ENCODE measurements at regions not wholly inside any gene's neighbourhood (a gene's known extent, or its start where the extent isn't known, plus 50 kb on each side); places are given as distances from the start of the nearest gene placed in this dataset.

GRCh38 chr10:131806646-131807317, 94.0 kb upstream of the PPP2R2D start:
- Histone ChIP-seq H2AFZ (ENCODE audit: low read depth, low read length) (no peak overlapping the region), H3K4me2 (ENCODE audit: low read length) (no peak overlapping the region), H3K27ac (ENCODE audit: low read length) (no peak overlapping the region), H3K9me2 (ENCODE audit: insufficient read depth, low read length) (no peaks in the 10 kb centered on the region), H3K79me2 (replicated peaks; ENCODE audit: insufficient read depth, low read length) (no peaks in the 10 kb centered on the region), H3F3A (ENCODE audit: insufficient read depth, low read length, poor library complexity, severe bottlenecking) (no peaks in the 10 kb centered on the region), H3K9ac (ENCODE audit: low read length) (no peak overlapping the region), H3K4me3 (ENCODE audit: low read length) (no peak overlapping the region), H3K27me3 (ENCODE audit: insufficient read depth, low read depth, low read length) (no peaks in the 10 kb centered on the region), H3K36me3 (ENCODE audit: insufficient read depth, low read length) (no peaks in the 10 kb centered on the region), H4K20me1 (ENCODE audit: insufficient read depth) (no peaks in the 10 kb centered on the region), H3K9me3 (ENCODE audit: low read length) (no peaks in the 10 kb centered on the region)
- no peak for TF ChIP-seq TAF1 (IDR thresholded peaks at IDR 0.05; ENCODE audit: low read depth)
- no peak for TF ChIP-seq EZH2 (IDR thresholded peaks at IDR 0.05; ENCODE audit: borderline replicate concordance, insufficient read depth, low read length, poor library complexity, severe bottlenecking)
- TF ChIP-seq SMC3 (conservative IDR thresholded peaks at IDR 0.05; ENCODE audit: poor library complexity) = no peak
- no peak for TF ChIP-seq POLR2AphosphoS5 (IDR thresholded peaks at IDR 0.05)
- TF ChIP-seq EP300 (conservative IDR thresholded peaks at IDR 0.05; ENCODE audit: poor library complexity, severe bottlenecking) = no peak

GRCh38 chr10:131808370-131808930, 92.4 kb upstream of the PPP2R2D start:
- Histone ChIP-seq H3K27ac (ENCODE audit: low read length) (no peak overlapping the region), H3K36me3 (ENCODE audit: insufficient read depth, low read length) (no peaks in the 10 kb centered on the region), H3F3A (ENCODE audit: insufficient read depth, low read length, poor library complexity, severe bottlenecking) (no peaks in the 10 kb centered on the region), H3K79me2 (replicated peaks; ENCODE audit: insufficient read depth, low read length) (no peaks in the 10 kb centered on the region), H3K9ac (ENCODE audit: low read length) (no peak overlapping the region), H3K27me3 (ENCODE audit: insufficient read depth, low read depth, low read length) (no peaks in the 10 kb centered on the region), H3K9me3 (ENCODE audit: low read length) (no peaks in the 10 kb centered on the region), H4K20me1 (ENCODE audit: insufficient read depth) (no peaks in the 10 kb centered on the region), H3K4me2 (ENCODE audit: low read length) (no peak overlapping the region), H3K4me3 (ENCODE audit: low read length) (no peak overlapping the region), H3K9me2 (ENCODE audit: insufficient read depth, low read length) (no peaks in the 10 kb centered on the region), H2AFZ (ENCODE audit: low read depth, low read length) (no peak overlapping the region)
- no peak for TF ChIP-seq SMC3 (conservative IDR thresholded peaks at IDR 0.05; ENCODE audit: poor library complexity)
- no peak for TF ChIP-seq POLR2AphosphoS5 (IDR thresholded peaks at IDR 0.05)
- no peak for TF ChIP-seq MXI1 (conservative IDR thresholded peaks at IDR 0.05; ENCODE audit: poor library complexity, severe bottlenecking)
- TF ChIP-seq REST (IDR thresholded peaks at IDR 0.05; ENCODE audit: borderline replicate concordance) = no peak
- no peak for TF ChIP-seq CTCF (IDR thresholded peaks at IDR 0.05; ENCODE audit: poor library complexity, severe bottlenecking)
- TF ChIP-seq TAF1 (IDR thresholded peaks at IDR 0.05; ENCODE audit: low read depth) = no peak
- TF ChIP-seq RAD21 (conservative IDR thresholded peaks at IDR 0.05) = no peak
- TF ChIP-seq EP300 (conservative IDR thresholded peaks at IDR 0.05; ENCODE audit: poor library complexity, severe bottlenecking) = no peak
- TF ChIP-seq EZH2 (IDR thresholded peaks at IDR 0.05; ENCODE audit: borderline replicate concordance, insufficient read depth, low read length, poor library complexity, severe bottlenecking) = no peak
